SH-SY5Y (cell line): ENCODE measurements at regions not wholly inside any gene's neighbourhood (a gene's known extent, or its start where the extent isn't known, plus 50 kb on each side); places are given as distances from the start of the nearest gene placed in this dataset.

Experiments used
- GATA2 ChIP-seq: IDR thresholded peaks from 2 replicates; pipeline ENCODE4 v1.6.1; 2011; ENCODE audit warnings: mild to moderate bottlenecking, low read depth, low read length
- GATA3 ChIP-seq: IDR thresholded peaks from 2 replicates; pipeline ENCODE4 v1.6.1; 2011; ENCODE audit warnings: low read depth, mild to moderate bottlenecking, low read length, moderate library complexity

DNA sequence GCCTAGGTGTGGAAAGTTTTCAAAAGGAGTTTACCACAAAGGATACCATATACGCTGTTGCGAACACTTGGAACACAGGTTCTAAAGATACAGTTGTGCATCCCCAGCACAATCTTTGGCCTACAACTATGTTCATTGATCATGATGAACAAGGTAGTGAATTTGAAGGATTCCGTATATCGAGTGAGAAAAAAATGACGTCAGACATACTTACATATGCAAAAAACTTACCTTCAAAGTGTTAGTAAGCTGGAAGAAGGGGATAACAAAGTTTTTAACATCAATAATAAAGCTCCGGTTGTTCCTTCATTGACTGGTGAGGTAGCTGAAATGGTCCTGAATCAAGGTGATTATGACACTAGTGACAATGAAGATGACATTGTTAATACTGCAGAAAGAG, 133.9 kb upstream of the PDE3A start:
- TF ChIP-seq GATA2 (no peak), GATA3 (no peak)
